Hindlimb muscle (tissue), 1 donor: ENCODE measurements at regions not wholly inside any gene's neighbourhood (a gene's known extent, or its start where the extent isn't known, plus 50 kb on each side); places are given as distances from the start of the nearest gene placed in this dataset.
"Not testable (repeated sequence)": the region's sequence is repeated elsewhere in the genome, so short reads cannot be mapped to it uniquely, and the experiment has no call there.

Experiments
- DNase-seq: peaks from one replicate; pipeline ENCODE4 v3.0.0-alpha.2; 2013

- DNase-seq, result no peak
Observed at GRCh38 chr1:196160066-196160795, 448.0 kb downstream of the KCNT2 start.

DNA sequence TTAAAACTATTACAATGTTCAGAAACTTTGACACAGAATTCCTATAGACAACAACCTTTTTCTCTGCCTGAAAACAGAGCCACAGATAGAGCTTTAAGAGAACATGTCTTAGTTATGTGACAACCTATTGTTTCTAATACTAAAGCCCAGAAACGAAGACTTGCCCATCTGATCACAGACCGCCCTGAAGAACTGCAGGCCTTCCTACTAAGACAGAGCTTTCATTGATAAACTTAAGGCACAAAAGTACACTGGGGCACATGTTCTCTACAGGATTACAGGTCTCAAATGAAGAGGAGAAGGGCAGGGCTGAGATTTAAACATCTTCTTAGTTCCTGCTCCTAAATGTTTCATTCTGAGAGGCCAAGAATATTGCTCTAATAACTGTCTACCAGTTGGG is 452.7 kb downstream of the KCNT2 start:
- no peak for DNase-seq

DNA sequence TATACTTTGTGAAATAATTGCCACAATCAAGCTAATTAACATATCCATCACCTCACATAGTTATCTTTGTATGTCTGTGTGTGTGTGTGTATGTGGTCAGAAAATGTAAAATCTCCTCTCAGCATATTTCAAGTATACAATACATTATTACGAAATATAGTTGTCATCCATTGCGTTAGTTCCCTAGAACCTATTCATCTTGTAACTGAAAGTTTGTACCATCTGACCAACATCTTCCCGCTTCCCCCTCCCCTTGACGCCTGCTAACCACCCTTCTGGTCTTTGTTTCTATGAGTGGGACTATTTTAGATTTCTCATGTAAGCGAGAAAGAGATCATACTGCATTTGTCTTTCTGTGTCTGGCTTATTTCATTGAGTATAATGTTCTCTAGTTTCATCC is 455.3 kb downstream of the KCNT2 start:
- no peak for DNase-seq

- DNase-seq, result no peak
Observed at GRCh38 chr1:196152086-196152485, 456.2 kb downstream of the KCNT2 start.

DNA sequence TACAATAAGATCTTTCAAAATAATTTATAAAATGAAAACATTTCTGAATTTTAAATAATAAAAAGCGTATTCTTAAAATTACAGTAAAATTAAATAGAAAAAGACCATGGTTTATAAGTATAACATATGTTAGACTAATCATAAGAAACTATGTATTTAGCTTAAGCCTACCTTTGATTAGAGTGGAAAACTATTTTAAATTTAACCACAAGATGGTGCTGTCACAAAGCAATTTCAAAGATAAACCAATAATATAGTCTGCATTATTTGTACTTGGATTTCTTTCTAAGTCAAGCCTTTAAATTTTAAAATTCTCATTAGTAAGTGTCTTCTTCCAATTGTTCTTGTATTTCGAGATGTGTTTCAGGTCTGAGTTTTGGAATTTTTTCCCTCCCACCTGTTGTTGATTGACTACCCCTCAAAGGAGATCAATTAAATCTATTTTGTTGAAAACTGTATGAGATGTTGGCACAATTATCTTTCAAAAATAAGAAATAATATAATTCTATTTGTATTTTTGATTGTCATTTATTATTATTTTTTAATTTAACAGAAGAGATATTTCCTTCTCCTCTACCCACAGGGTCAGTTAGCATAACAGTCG is 459.8 kb downstream of the KCNT2 start:
- peak; percentile 38 for DNase-seq

DNA sequence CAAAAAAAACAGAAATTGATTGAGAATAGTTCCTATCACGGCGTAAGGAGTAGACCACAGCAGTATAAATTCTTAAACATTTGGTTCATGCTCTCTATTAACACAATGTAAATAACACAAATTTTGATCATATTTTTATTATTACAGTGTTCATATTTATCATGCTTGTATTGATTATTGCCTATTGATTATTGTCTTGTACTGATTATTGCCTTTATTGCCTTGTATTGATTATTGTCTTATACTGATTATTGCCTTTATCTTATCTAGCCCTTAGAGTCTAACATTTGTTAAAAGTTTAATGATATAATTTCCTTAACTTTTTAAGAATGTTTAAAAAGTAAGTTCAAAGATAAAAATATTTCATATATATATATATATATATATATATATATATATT is 460.7 kb downstream of the KCNT2 start:
- no peak for DNase-seq

- DNase-seq, result not testable (repeated sequence)
Observed at GRCh38 chr1:196145151-196145550, 463.1 kb downstream of the KCNT2 start.

DNA sequence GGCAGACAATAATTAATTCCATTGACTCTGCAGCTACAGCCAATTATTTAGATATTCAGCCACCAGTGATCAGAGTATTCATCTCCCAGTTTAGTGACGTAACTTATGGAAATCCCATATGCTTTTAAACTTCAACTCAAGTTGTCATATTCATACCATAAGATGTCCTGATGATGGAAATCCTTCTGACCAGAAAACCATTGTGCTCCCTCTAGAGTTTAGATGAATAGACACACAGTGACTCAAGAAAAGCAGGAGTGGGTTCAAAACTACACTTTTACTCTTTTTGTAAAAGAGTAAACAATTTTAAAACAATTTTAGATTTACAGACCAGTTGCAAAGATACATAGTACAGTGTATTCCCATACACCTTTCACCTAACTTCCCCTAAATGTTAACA is 463.7 kb downstream of the KCNT2 start:
- no peak for DNase-seq

DNA sequence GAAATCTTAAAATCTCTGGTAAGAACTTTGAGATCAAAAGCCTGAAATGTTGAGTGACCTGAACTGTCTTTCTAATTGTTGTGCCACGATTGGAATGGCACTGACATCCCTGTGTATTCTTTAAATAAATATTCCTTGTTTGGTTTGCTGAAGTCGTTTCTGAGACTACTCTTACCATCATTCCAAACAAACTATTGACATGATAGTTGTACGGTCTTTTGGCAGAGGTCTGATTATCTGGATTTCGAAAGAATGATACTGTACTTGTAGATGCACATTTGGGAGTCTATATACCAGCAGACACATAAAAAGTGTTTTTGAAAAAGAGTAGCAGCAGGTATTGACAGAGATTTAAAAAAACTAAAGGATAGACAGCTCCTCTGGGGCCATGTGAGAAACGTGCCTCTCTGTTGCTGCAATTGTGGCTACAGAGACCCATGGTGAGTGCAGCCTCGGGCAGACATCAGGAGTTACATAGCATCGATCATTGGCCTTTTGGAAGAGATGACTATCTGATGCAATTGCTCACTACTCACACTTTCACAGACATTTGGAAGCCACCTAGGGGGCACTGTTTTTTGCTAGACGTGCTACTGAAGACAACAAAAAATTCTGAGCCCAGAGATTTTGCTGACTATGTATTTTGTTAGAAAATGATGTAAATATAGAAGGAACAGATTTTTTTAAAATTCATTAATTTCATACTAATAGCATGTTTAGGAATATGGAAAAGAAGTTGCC is 464.5 kb downstream of the KCNT2 start:
- DNase-seq, result no peak

GRCh38 chr1:196142111-196142640 is 466.1 kb downstream of the KCNT2 start:
- DNase-seq, result no peak

DNA sequence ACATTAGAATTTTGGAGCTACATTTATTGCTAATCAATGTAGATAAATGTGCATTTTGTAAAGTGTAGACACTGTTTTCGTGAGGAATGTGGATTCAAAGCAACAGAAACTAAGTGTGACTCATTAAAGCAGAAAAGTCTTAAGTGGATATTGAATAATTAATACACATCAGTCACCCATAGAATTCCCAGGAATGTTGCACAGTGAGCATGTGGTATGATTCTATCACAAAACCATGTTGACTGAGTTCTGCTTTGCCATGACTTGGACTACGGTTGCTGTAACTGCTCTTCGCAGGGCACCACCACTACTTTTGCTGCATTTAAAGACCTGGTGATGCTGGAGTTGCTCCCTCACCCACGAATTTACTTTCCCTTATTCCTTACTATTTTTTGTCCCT is 471.8 kb downstream of the KCNT2 start:
- DNase-seq, result no peak

DNA sequence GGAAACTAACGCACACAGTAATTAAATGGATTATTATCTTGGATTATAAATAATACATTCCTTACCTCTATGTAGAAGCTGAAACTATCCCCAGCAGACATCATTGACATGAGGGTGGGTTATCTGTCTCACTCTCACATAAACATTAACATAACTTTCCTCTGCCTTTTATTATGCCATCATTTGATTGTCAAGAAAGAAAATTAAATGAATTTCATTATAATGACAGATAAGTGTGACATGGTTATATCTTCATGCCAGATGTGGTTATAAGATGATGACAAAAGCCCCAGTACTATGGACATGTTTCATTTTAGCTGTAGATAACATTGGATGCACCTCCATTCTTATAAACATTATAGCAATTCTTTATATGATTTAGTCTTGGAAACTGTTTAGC is 476.5 kb downstream of the KCNT2 start:
- no peak for DNase-seq

- no peak for DNase-seq
Observed at GRCh38 chr1:196128835-196129234, 479.4 kb downstream of the KCNT2 start.

- DNase-seq, result no peak
Observed at GRCh38 chr1:196121181-196121580, 487.1 kb downstream of the KCNT2 start.

DNA sequence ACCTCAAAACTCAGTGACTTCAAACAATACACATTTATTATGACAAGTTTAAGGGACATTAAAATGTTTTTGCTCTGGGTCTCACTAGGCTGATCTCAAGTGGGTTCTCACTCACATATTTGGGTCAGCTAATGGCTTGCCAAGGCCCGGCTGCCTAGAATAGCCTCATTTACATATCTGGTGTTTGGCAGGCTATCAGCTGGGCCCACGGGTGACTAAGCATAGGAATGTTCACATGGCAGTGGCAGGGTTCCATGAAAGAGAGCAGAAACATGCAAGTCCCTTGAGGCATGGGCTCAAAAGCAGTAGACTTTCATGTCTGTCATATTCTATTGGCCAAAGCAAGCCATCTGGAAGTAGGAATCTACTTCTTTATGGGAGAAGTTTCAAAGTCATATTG is 492.6 kb downstream of the KCNT2 start:
- no peak for DNase-seq

DNA sequence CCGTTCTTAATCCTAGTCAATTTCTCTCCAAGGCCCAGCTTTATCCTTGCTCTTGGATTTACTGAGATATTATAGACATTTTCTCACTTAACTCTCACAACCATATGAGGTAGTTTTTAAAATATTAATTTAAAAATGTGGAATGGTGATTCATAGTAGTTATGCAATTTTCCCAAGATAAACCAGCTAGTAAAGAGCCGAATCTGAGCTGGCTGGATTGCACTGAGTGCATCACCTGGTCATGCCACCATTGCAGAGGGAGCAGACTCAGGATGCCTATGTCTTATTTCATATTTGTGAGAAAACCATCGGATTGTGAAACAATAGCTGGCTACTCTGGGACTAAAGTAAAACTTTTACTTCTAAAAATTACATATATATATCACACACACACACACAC is 494.0 kb downstream of the KCNT2 start:
- DNase-seq, result no peak

DNA sequence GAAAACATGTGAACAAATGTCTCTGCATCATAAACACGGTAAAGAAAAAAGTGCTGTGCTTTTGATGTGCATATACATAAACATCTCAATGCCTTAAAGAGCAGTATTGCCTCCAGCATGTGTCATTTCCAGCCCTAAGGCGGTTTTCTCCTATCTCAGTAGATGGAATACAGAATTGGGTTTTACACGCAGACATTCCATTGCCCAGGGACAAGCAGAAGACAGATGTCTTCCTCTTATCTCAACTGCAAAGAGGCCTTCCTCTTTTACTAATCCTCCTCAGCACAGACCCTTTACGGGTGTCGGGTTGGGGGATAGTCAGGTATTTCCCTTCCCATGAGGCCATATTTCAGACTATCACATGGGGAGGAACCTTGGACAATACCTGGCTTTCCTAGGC is 499.2 kb downstream of the KCNT2 start:
- DNase-seq, result not testable (repeated sequence)

DNA sequence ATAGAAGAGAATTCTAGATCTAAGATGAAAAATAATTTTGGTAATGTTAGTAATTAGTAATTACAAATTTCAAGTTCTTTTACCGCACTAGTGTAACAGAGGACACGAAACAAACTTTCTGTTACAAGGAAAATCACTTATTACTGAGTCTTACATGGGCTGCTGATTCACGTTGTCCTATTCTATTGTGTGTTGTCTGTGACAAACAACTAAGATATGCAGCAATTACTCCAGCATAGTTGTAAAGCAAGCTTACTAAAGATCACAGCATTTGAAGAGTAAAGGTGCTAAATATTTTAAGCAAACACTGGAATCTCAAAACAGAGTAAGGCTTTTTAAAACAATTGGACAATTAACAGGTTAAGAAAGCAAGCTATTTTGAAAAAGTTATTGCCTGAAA is 502.3 kb downstream of the KCNT2 start:
- DNase-seq, result no peak

- no peak for DNase-seq
Observed at GRCh38 chr1:196102826-196103225, 505.4 kb downstream of the KCNT2 start.

GRCh38 chr1:196098000-196098399 is 510.2 kb downstream of the KCNT2 start:
- no peak for DNase-seq

- DNase-seq, result no peak
Observed at GRCh38 chr1:196094821-196095220, 513.4 kb downstream of the KCNT2 start.

DNA sequence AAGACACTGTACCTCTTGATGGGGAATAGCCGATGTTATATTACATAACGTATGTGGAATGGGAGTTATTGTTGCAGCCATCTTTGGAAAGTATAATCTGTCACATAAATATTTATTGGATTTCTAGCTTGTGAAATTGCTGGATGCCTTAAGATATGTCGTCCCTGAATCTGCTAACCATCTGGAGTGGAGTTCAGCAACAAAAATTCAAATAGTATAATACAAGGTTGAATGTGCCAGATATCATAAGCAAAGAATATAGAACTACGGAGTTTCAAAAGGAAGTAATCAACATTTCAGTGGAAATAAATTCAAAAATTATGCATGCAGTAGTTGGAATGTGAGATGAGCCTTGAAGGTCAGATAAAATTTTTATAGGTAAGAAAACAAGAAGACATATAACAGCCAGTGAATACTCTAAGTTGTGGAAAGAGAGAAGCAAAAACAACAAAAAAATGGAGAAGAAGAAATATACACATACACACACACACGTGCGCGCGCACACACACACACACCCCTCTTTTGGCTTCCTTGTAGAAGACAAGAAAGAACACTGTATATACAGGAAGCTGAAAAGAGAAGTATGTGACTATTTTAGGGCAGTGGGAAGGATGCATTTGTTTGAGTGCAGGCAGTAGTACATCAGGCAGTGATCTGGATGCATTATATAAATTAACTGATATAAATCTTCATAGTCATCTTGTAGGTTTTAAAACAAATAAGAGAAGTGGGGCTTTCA is 516.7 kb downstream of the KCNT2 start:
- no peak for DNase-seq

DNA sequence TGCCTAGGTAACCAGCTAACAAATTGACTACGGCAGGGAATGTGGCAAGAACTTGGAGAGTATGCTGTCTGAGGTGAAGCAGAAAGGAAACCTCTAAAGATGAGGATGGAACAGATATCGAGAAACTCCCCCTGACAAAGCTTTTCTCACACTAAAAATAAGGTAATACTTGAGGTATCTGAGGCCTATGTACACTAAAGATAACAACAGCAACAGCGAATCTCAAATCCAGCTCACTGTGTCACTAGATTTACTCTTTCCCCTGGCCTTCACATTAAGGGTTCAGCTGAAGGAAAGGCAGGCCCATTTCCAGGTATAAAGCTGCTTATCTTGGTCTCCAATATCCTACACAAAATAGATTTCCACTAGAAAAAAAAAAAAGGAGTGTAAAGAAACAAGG is 518.0 kb downstream of the KCNT2 start:
- DNase-seq, result no peak
